NB4 (cell line): ENCODE measurements at regions not wholly inside any gene's neighbourhood (a gene's known extent, or its start where the extent isn't known, plus 50 kb on each side); places are given as distances from the start of the nearest gene placed in this dataset.

ENCODE experiments used
- CTCF ChIP-seq: IDR thresholded peaks from one replicate; pipeline ENCODE4 v1.5.1; 2012; ENCODE audit warnings: low read depth, low read length
- MAX ChIP-seq: IDR thresholded peaks from 2 replicates; pipeline ENCODE4 v1.6.1; 2011; ENCODE audit warnings: low read depth, low read length
- POLR2A ChIP-seq: IDR thresholded peaks from 2 replicates; pipeline ENCODE4 v1.6.1; 2011; ENCODE audit warnings: mild to moderate bottlenecking; ENCODE audit not compliant: insufficient read length; ENCODE audit errors: extremely low read depth

- TF ChIP-seq CTCF (no peak), POLR2A (no peak), MAX (no peak)
Measured at GRCh38 chr2:18242716-18243115, 317.7 kb downstream of the RDH14 start.
